Body of pancreas (tissue), 4 donors: ENCODE measurements at regions not wholly inside any gene's neighbourhood (a gene's known extent, or its start where the extent isn't known, plus 50 kb on each side); places are given as distances from the start of the nearest gene placed in this dataset.

Experiments used
- ATAC-seq: fragments of 150-250 bp; one replicate; pipeline ENCODE4 v1.9.1; 2016
- DNase-seq, 4 donors: peaks; one replicate each; pipeline ENCODE4 v3.0.0-alpha.2; 2019
- H3K27ac ChIP-seq, 4 donors: fragments of 200-600 bp; sonication (generic); 1 replicate in 3 of 4; 2 replicates in 1 of 4; pipeline versions ENCODE4 v1.5.1 to v1.6.1; 2016 to 2019; ENCODE audit warnings: mild to moderate bottlenecking in 1 of 4, mixed read lengths in 1 of 4, moderate library complexity in 1 of 4
- H3K27me3 ChIP-seq, 2 donors: fragments of 200-600 bp; sonication (generic); one replicate each; pipeline ENCODE4 v1.6.0; 2016; ENCODE audit warnings: mild to moderate bottlenecking in 1 of 2
- H3K36me3 ChIP-seq, 2 donors: fragments of 200-600 bp; sonication (generic); replicated peaks in 1 of 2; 2 replicates each; pipeline ENCODE4 v1.5.1; 2016; ENCODE audit warnings: low read depth in 2 of 2; ENCODE audit not compliant: insufficient read depth in 1 of 2
- H3K4me1 ChIP-seq: fragments of 200-600 bp; sonication (generic); one replicate; pipeline ENCODE4 v1.6.0; 2016
- H3K4me3 ChIP-seq, 2 donors: fragments of 200-600 bp; sonication (generic); 1 replicate in 1 of 2; 2 replicates in 1 of 2; pipeline ENCODE4 v1.5.1; 2016 to 2019
- H3K9me3 ChIP-seq, 3 donors: fragments of 200-600 bp; sonication (generic); 1 replicate in 2 of 3; 2 replicates in 1 of 3; pipeline ENCODE4 v1.5.1; 2016
- POLR2A ChIP-seq, 3 donors: fragments of 450-650 bp; IDR thresholded peaks; one replicate each; pipeline ENCODE4 v1.6.1; 2016; ENCODE audit warnings: antibody characterized with exemption in 3 of 3, mild to moderate bottlenecking in 2 of 3
- WGBS, 2 donors: methylation state at CpG; one replicate each; pipeline ENCODE4 v1.1.5; 2017; 5-methylcytosine and 5-hydroxymethylcytosine counted together
- intact Hi-C: fragments of 100-400 bp; cut with DNase I; formaldehyde crosslinking; loops from one replicate; pipeline ENCODE4 v1.15.1; 2023
- TF ChIP-seq, protein P1 (sequence below), 7 experiments: fragments of 450-650 bp in 4 of 7; fragments of 200-600 bp in 3 of 7; sonication (generic) in 3 of 7; IDR thresholded peaks; one replicate each; pipeline ENCODE4 v1.5.1; 2016 to 2019; ENCODE audit warnings: antibody characterized with exemption in 7 of 7

DNA sequence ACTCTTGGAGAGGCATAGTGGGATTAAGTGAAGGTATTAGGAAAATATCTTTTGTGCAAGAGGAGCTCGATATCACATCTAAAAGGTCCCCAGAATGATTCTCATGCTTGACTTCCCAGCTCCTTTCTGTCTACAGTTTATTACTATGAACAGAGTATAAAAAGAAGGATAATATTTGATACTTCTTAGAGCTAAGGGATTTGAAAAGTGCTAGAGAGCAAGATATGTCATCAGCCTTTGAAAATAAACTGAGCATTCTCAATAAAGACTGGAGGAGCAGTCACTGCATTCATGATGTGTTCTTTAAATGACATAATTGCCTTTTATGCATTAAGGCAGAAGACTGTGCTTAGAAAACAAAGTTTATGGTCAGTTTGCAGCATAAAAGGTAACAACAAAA, 543.2 kb upstream of the NRXN1 start:
- H3K4me1 ChIP-seq, result no peaks in the 10 kb centered on the region
- no peaks in the 10 kb centered on the region for H3K9me3 ChIP-seq
- intact Hi-C loops, result no loop called here
- ATAC-seq (no peak), DNase-seq (no peak)
- 69 to 81% methylated on average over 1 of the region's 1 CpG for WGBS, 2 donors
- H3K4me3 ChIP-seq, result no peak overlapping the region
- TF ChIP-seq POLR2A (IDR thresholded peaks at IDR 0.05), result no peak
- TF ChIP-seq, protein P1, sequence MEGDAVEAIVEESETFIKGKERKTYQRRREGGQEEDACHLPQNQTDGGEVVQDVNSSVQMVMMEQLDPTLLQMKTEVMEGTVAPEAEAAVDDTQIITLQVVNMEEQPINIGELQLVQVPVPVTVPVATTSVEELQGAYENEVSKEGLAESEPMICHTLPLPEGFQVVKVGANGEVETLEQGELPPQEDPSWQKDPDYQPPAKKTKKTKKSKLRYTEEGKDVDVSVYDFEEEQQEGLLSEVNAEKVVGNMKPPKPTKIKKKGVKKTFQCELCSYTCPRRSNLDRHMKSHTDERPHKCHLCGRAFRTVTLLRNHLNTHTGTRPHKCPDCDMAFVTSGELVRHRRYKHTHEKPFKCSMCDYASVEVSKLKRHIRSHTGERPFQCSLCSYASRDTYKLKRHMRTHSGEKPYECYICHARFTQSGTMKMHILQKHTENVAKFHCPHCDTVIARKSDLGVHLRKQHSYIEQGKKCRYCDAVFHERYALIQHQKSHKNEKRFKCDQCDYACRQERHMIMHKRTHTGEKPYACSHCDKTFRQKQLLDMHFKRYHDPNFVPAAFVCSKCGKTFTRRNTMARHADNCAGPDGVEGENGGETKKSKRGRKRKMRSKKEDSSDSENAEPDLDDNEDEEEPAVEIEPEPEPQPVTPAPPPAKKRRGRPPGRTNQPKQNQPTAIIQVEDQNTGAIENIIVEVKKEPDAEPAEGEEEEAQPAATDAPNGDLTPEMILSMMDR (IDR thresholded peaks at IDR 0.05), result no peak
- H3K27me3 ChIP-seq, result no peaks in the 10 kb centered on the region
- H3K36me3 ChIP-seq, result no peaks in the 10 kb centered on the region
- no peak overlapping the region for H3K27ac ChIP-seq

DNA sequence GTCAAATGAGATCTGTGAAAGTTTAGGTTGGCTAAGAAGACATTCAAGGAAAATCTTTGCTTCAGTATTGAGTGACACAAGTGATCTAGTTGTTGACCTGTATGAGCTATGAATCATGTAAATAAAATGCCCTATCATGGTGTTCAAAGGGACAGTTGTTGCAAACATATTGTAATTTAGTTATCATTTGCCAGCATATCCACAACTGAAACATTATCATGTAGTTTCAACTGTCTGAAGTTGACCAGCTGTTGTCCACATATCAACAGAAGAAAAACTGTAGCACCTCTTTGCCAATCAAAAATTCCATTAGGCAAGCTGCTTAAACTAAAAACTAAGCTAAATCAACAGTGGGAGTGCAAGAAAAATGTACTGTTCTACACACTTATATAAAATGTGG, 527.1 kb upstream of the NRXN1 start:
- ATAC-seq (no peak), DNase-seq (no peak)
- no peak overlapping the region for H3K27ac ChIP-seq
- no peaks in the 10 kb centered on the region for H3K27me3 ChIP-seq
- TF ChIP-seq, protein P1 (IDR thresholded peaks at IDR 0.05), result no peak
- no peak for TF ChIP-seq POLR2A (IDR thresholded peaks at IDR 0.05)
- no peaks in the 10 kb centered on the region for H3K4me1 ChIP-seq
- H3K36me3 ChIP-seq, result no peaks in the 10 kb centered on the region
- intact Hi-C loops, result no loop called here
- H3K4me3 ChIP-seq, result no peak overlapping the region
- H3K9me3 ChIP-seq, result no peaks in the 10 kb centered on the region

DNA sequence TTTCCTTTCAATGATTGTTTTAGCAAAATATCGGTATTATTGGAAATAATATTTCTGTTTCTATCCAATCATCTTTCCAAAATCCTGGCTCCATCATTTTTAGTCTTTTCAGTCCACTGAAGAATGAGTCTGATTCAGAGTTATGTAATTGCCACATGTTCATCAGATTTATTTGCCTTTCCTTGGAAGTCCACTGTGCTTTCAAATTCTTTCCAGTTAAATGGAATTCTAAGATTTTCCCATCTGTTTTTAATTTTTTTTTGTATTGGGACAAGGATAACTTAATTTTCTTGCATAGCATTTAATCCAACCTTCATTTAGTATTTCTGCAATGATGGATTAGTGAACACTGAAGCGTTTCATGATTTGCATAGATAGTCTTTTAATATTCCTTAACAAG, 521.5 kb upstream of the NRXN1 start:
- no peaks in the 10 kb centered on the region for H3K9me3 ChIP-seq
- ATAC-seq, result no peak

DNA sequence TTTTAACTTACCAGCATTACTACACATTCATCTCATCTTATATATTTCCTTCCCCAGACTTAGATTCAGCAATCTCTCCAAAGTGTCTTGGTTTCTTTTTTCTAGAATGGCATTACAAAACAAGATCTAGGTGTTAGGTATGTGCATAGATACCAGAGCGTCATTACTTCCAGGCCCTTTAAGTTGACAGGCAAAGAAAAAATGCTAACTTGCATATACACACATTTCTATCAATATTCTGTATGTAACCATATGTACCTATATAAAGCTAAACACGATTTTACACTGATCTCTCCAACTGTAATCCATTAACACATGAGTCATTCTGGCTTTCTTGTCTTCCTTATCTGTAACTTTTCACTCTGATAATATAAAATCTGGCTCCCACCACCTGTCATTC, 503.8 kb upstream of the NRXN1 start:
- H3K9me3 ChIP-seq, result no peaks in the 10 kb centered on the region
- no peaks in the 10 kb centered on the region for H3K27me3 ChIP-seq
- no peaks in the 10 kb centered on the region for H3K36me3 ChIP-seq
- intact Hi-C loops, result no loop called here
- TF ChIP-seq POLR2A (IDR thresholded peaks at IDR 0.05), result no peak
- TF ChIP-seq, protein P1 (IDR thresholded peaks at IDR 0.05), result no peak
- H3K4me3 ChIP-seq, result no peak overlapping the region
- H3K4me1 ChIP-seq, result no peaks in the 10 kb centered on the region
- ATAC-seq (no peak), DNase-seq (no peak)
- H3K27ac ChIP-seq, result no peak overlapping the region
- WGBS, 2 donors, result 52 to 53% methylated on average over 2 of the region's 2 CpGs

More for the DNA sequence above, 521.5 kb upstream of the NRXN1 start:
- TF ChIP-seq POLR2A (IDR thresholded peaks at IDR 0.05), result no peak
- TF ChIP-seq, protein P1 (IDR thresholded peaks at IDR 0.05), result no peak
- WGBS, 2 donors, result 69 to 72% methylated on average over 2 of the region's 2 CpGs
- Histone ChIP-seq H3K27ac (no peak overlapping the region), H3K4me3 (no peak overlapping the region), H3K27me3 (no peaks in the 10 kb centered on the region), H3K4me1 (no peaks in the 10 kb centered on the region), H3K36me3 (no peaks in the 10 kb centered on the region)
- intact Hi-C loops, result no loop called here
- no peak for DNase-seq

DNA sequence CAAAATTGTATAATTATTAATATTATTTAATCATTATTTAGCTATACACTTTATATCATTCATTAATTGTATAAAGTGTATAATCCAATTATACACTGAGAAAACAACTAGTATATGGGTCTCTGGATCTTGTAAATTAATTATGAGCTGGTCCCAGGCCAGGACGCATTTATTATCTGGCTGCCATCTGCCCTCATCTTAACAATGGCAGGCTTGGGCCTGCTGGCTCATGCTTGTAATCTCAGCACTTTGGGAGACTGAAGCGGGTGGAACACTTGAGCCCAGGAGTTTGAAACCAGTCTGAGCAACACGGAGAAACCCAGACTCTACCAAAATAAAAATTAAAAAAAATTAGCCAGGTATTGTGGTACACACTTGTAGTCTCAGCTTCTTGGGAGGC, 502.2 kb upstream of the NRXN1 start:
- Histone ChIP-seq H3K4me3 (no peak overlapping the region), H3K27ac (no peak overlapping the region), H3K27me3 (no peaks in the 10 kb centered on the region), H3K9me3 (no peaks in the 10 kb centered on the region), H3K4me1 (no peaks in the 10 kb centered on the region), H3K36me3 (no peaks in the 10 kb centered on the region)
- WGBS, 2 donors, result 90% methylated on average over 3 of the region's 3 CpGs
- DNase-seq, result no peak
- no peak for ATAC-seq
- intact Hi-C loops, result no loop called here
- TF ChIP-seq POLR2A (IDR thresholded peaks at IDR 0.05), result no peak
- TF ChIP-seq, protein P1 (IDR thresholded peaks at IDR 0.05), result no peak
